Neural cell (in vitro differentiated cells): ENCODE measurements at regions not wholly inside any gene's neighbourhood (a gene's known extent, or its start where the extent isn't known, plus 50 kb on each side); places are given as distances from the start of the nearest gene placed in this dataset.

Source experiments
- H2AFZ ChIP-seq: fragments of 200-600, 300-800 bp; sonication (generic), shearing (Covaris generic); 2 replicates; pipeline ENCODE4 v1.6.0; 2014; ENCODE audit warnings: low read depth, mild to moderate bottlenecking, antibody characterized with exemption, low read length, moderate library complexity
- H3F3A ChIP-seq: fragments of 200-600 bp; shearing (Covaris generic); 2 replicates; pipeline ENCODE4 v1.6.1; 2016; ENCODE audit warnings: mild to moderate bottlenecking, moderate library complexity, mixed read lengths, antibody characterized with exemption, low read length; ENCODE audit not compliant: insufficient read depth, poor library complexity, severe bottlenecking
- H3K27ac ChIP-seq: fragments of 200-600, 300-800 bp; sonication (generic), shearing (Covaris generic); 2 replicates; pipeline ENCODE4 v1.5.1; 2014; ENCODE audit warnings: mild to moderate bottlenecking, low read length, moderate library complexity
- H3K27me3 ChIP-seq: fragments of 300-800, 200-600 bp; sonication (generic), shearing (Covaris generic); 2 replicates; pipeline ENCODE4 v1.6.0; 2014; ENCODE audit warnings: mild to moderate bottlenecking, low read depth, low read length, moderate library complexity; ENCODE audit not compliant: insufficient read depth
- H3K36me3 ChIP-seq: fragments of 300-800, 200-600 bp; sonication (generic), shearing (Covaris generic); 2 replicates; pipeline ENCODE4 v1.5.1; 2014; ENCODE audit warnings: mild to moderate bottlenecking, antibody characterized with exemption, low read length, moderate library complexity; ENCODE audit not compliant: insufficient read depth
- H3K4me2 ChIP-seq: fragments of 300-800, 200-600 bp; sonication (generic), shearing (Covaris generic); 2 replicates; pipeline ENCODE4 v1.6.0; 2014; ENCODE audit warnings: mild to moderate bottlenecking, low read length
- H3K4me3 ChIP-seq: fragments of 300-800, 200-600 bp; sonication (generic), shearing (Covaris generic); 2 replicates; pipeline ENCODE4 v1.5.1; 2014; ENCODE audit warnings: mild to moderate bottlenecking, low read length, moderate library complexity
- H3K79me2 ChIP-seq: fragments of 200-600 bp; shearing (Covaris generic); replicated peaks from 2 replicates; pipeline ENCODE4 v1.6.0; 2014; ENCODE audit warnings: mild to moderate bottlenecking, low read length, moderate library complexity; ENCODE audit not compliant: insufficient read depth
- H3K9ac ChIP-seq: fragments of 300-800, 200-600 bp; sonication (generic), shearing (Covaris generic); 2 replicates; pipeline ENCODE4 v1.6.1; 2016; ENCODE audit warnings: mild to moderate bottlenecking, low read length, mixed read lengths
- H3K9me2 ChIP-seq: fragments of 200-600 bp; shearing (Covaris generic); 2 replicates; pipeline ENCODE4 v1.6.1; 2016; ENCODE audit warnings: mild to moderate bottlenecking, low read length, mixed read lengths; ENCODE audit not compliant: insufficient read depth
- H3K9me3 ChIP-seq: fragments of 200-600, 300-800 bp; sonication (generic), shearing (Covaris generic); 2 replicates; pipeline ENCODE4 v1.6.1; 2016; ENCODE audit warnings: mild to moderate bottlenecking, mixed run types, low read length, moderate library complexity, mixed read lengths
- H4K20me1 ChIP-seq: fragments of 200-600 bp; shearing (Covaris generic); 2 replicates; pipeline ENCODE4 v1.6.1; 2016; ENCODE audit warnings: mild to moderate bottlenecking, mixed run types; ENCODE audit not compliant: insufficient read depth
- CTCF ChIP-seq: fragments of 450-650 bp; IDR thresholded peaks from 2 replicates; pipeline ENCODE4 v1.5.1; 2014; ENCODE audit warnings: antibody characterized with exemption, mild to moderate bottlenecking, moderate library complexity; ENCODE audit not compliant: poor library complexity, severe bottlenecking
- EP300 ChIP-seq: fragments of 450-650 bp; conservative IDR thresholded peaks from 2 replicates; pipeline ENCODE4 v1.6.1; 2014; ENCODE audit warnings: antibody characterized with exemption, mild to moderate bottlenecking, moderate library complexity; ENCODE audit not compliant: poor library complexity, severe bottlenecking
- EZH2 ChIP-seq: fragments of 200-600, 300-800 bp; shearing (Covaris generic), sonication (generic); IDR thresholded peaks from 2 replicates; pipeline ENCODE4 v1.6.1; 2014; ENCODE audit warnings: antibody characterized with exemption, low read length, borderline replicate concordance, mild to moderate bottlenecking; ENCODE audit not compliant: insufficient read depth, poor library complexity, severe bottlenecking
- MXI1 ChIP-seq: fragments of 450-650 bp; conservative IDR thresholded peaks from 2 replicates; pipeline ENCODE4 v1.6.1; 2014; ENCODE audit warnings: antibody characterized with exemption, mild to moderate bottlenecking; ENCODE audit not compliant: poor library complexity, severe bottlenecking
- POLR2AphosphoS5 ChIP-seq: IDR thresholded peaks from 2 replicates; pipeline ENCODE4 v1.6.1; 2012
- RAD21 ChIP-seq: fragments of 450-650 bp; conservative IDR thresholded peaks from 2 replicates; pipeline ENCODE4 v1.6.1; 2014; ENCODE audit warnings: antibody characterized with exemption, mild to moderate bottlenecking, moderate library complexity
- SMC3 ChIP-seq: fragments of 450-650 bp; conservative IDR thresholded peaks from 2 replicates; pipeline ENCODE4 v1.6.1; 2014; ENCODE audit warnings: antibody characterized with exemption, mild to moderate bottlenecking, moderate library complexity; ENCODE audit not compliant: poor library complexity
- TAF1 ChIP-seq: IDR thresholded peaks from 2 replicates; pipeline ENCODE4 v1.6.1; 2012; ENCODE audit warnings: low read depth
- TF ChIP-seq, protein P1 (sequence below): IDR thresholded peaks from 2 replicates; pipeline ENCODE4 v1.6.1; 2012; ENCODE audit warnings: borderline replicate concordance

DNA sequence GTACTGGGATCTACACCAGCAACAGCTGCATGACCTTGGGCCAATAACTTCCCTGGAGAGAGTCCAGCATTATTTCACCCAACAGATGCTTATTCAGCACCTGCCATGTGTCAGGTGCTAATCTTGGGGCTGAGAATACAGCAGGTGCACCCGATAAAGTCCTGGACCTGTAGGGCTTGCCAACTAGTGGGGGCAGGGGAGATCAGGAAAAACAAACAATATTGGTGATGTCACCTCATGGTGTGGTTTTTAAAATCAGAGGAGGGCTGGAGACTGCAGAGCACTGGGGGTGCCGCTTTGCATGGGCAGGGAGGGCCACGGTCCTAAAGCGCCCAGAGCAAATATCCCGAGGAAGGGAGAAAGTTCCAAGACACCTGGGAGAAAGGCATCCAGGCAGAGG, 218.8 kb downstream of the C16orf95 start:
- Histone ChIP-seq H3K27ac (no peak overlapping the region), H3K9ac (no peak overlapping the region), H4K20me1 (no peaks in the 10 kb centered on the region), H3K36me3 (no peaks in the 10 kb centered on the region), H3K79me2 (no peaks in the 10 kb centered on the region), H3K4me3 (no peak overlapping the region), H2AFZ (no peak overlapping the region), H3K9me2 (no peaks in the 10 kb centered on the region), H3K27me3 (no peaks in the 10 kb centered on the region), H3K4me2 (no peak overlapping the region), H3F3A (no peaks in the 10 kb centered on the region), H3K9me3 (no peaks in the 10 kb centered on the region)
- TF ChIP-seq MXI1 (no peak), TAF1 (no peak), RAD21 (no peak), CTCF (no peak)
- TF ChIP-seq, protein P1, sequence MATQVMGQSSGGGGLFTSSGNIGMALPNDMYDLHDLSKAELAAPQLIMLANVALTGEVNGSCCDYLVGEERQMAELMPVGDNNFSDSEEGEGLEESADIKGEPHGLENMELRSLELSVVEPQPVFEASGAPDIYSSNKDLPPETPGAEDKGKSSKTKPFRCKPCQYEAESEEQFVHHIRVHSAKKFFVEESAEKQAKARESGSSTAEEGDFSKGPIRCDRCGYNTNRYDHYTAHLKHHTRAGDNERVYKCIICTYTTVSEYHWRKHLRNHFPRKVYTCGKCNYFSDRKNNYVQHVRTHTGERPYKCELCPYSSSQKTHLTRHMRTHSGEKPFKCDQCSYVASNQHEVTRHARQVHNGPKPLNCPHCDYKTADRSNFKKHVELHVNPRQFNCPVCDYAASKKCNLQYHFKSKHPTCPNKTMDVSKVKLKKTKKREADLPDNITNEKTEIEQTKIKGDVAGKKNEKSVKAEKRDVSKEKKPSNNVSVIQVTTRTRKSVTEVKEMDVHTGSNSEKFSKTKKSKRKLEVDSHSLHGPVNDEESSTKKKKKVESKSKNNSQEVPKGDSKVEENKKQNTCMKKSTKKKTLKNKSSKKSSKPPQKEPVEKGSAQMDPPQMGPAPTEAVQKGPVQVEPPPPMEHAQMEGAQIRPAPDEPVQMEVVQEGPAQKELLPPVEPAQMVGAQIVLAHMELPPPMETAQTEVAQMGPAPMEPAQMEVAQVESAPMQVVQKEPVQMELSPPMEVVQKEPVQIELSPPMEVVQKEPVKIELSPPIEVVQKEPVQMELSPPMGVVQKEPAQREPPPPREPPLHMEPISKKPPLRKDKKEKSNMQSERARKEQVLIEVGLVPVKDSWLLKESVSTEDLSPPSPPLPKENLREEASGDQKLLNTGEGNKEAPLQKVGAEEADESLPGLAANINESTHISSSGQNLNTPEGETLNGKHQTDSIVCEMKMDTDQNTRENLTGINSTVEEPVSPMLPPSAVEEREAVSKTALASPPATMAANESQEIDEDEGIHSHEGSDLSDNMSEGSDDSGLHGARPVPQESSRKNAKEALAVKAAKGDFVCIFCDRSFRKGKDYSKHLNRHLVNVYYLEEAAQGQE: no peak

GRCh38 chr16:87098976-87099720, 218.0 kb downstream of the C16orf95 start:
- Histone ChIP-seq H3K9me3 (no peaks in the 10 kb centered on the region), H3K36me3 (no peaks in the 10 kb centered on the region), H3K27me3 (no peaks in the 10 kb centered on the region), H2AFZ (no peak overlapping the region), H3K4me2 (no peak overlapping the region), H3K4me3 (no peak overlapping the region), H3K9me2 (no peaks in the 10 kb centered on the region), H3F3A (no peaks in the 10 kb centered on the region), H3K27ac (no peak overlapping the region), H4K20me1 (no peaks in the 10 kb centered on the region), H3K79me2 (no peaks in the 10 kb centered on the region), H3K9ac (no peak overlapping the region)
- no peak for TF ChIP-seq MXI1
- TF ChIP-seq, protein P1: no peak
- TF ChIP-seq CTCF: no peak
- TF ChIP-seq SMC3: no peak
- no peak for TF ChIP-seq POLR2AphosphoS5
- no peak for TF ChIP-seq RAD21
- TF ChIP-seq EZH2: no peak
- TF ChIP-seq TAF1: no peak
- no peak for TF ChIP-seq EP300
